Gastrocnemius medialis (tissue), 4 donors: ENCODE measurements at regions not wholly inside any gene's neighbourhood (a gene's known extent, or its start where the extent isn't known, plus 50 kb on each side); places are given as distances from the start of the nearest gene placed in this dataset.

ENCODE experiments used
- CTCF ChIP-seq, 5 experiments: fragments of 450-650 bp in 3 of 5; fragments of 200-600 bp in 2 of 5; sonication (generic) in 2 of 5; IDR thresholded peaks in 4 of 5; conservative IDR thresholded peaks in 1 of 5; 1 replicate in 4 of 5; 2 replicates in 1 of 5; pipeline ENCODE4 v1.5.1; 2016 to 2019; ENCODE audit warnings: antibody characterized with exemption in 5 of 5, mild to moderate bottlenecking in 3 of 5, moderate library complexity in 3 of 5
- POLR2A ChIP-seq, 2 donors: fragments of 450-650 bp; IDR thresholded peaks; one replicate each; pipeline ENCODE4 v1.6.1; 2017; ENCODE audit warnings: antibody characterized with exemption in 2 of 2, mild to moderate bottlenecking in 2 of 2, moderate library complexity in 2 of 2

- TF ChIP-seq POLR2A (IDR thresholded peaks at IDR 0.05) (no peak), CTCF (IDR thresholded peaks at IDR 0.05 in 4 of 5, conservative IDR thresholded peaks at IDR 0.05 in 1 of 5) (no peak)
Observed at GRCh38 chr10:63055705-63056104, 77.4 kb upstream of the NRBF2 start.
